Right atrium auricular region (tissue), 2 donors: ENCODE measurements at regions not wholly inside any gene's neighbourhood (a gene's known extent, or its start where the extent isn't known, plus 50 kb on each side); places are given as distances from the start of the nearest gene placed in this dataset.

Experiments used
- DNase-seq: peaks from one replicate; pipeline ENCODE4 v3.0.0-alpha.2; 2019; ENCODE audit warnings: low spot score
- H3K27ac ChIP-seq, 2 donors: fragments of 200-600 bp; sonication (generic); 1 replicate in 1 of 2; 2 replicates in 1 of 2; pipeline ENCODE4 v1.5.1; 2016 to 2019
- H3K27me3 ChIP-seq, 2 donors: fragments of 200-600 bp; sonication (generic); one replicate each; pipeline versions ENCODE4 v1.5.1 to v1.6.0; 2017 to 2019
- H3K36me3 ChIP-seq: fragments of 200-600 bp; sonication (generic); one replicate; pipeline ENCODE4 v1.5.1; 2016
- H3K4me1 ChIP-seq, 2 donors: fragments of 200-600 bp; sonication (generic); one replicate each; pipeline versions ENCODE4 v1.5.1 to v1.6.0; 2017 to 2019
- H3K4me3 ChIP-seq, 2 donors: fragments of 200-600 bp; sonication (generic); 1 replicate in 1 of 2; 2 replicates in 1 of 2; pipeline ENCODE4 v1.5.1; 2017 to 2019; ENCODE audit warnings: mild to moderate bottlenecking in 1 of 2, moderate library complexity in 1 of 2
- H3K9me3 ChIP-seq, 2 donors: fragments of 200-600 bp; sonication (generic); one replicate each; pipeline ENCODE4 v1.5.1; 2019
- CTCF ChIP-seq, 2 donors: fragments of 200-600 bp; sonication (generic); IDR thresholded peaks; one replicate each; pipeline ENCODE4 v1.5.1; 2019; ENCODE audit warnings: antibody characterized with exemption in 2 of 2

- no peak for TF ChIP-seq CTCF (IDR thresholded peaks at IDR 0.05)
- Histone ChIP-seq H3K9me3 (no peaks in the 10 kb centered on the region), H3K36me3 (peaks cover 57% of the 10 kb centered on the region), H3K27ac (no peak overlapping the region), H3K4me1 (peaks cover 0 to 22% of the 10 kb centered on the region in 2 donors), H3K27me3 (no peaks in the 10 kb centered on the region), H3K4me3 (no peak overlapping the region)
- no peak for DNase-seq
Measured at GRCh38 chr20:3309226-3309625, 70.2 kb upstream of the SLC4A11 start.

GRCh38 chr20:3307725-3308124 lies 68.7 kb upstream of the SLC4A11 start:
- H3K9me3 ChIP-seq, result no peaks in the 10 kb centered on the region
- no peak overlapping the region for H3K4me3 ChIP-seq
- H3K4me1 ChIP-seq, result peaks cover 0 to 7% of the 10 kb centered on the region in 2 donors
- no peaks in the 10 kb centered on the region for H3K27me3 ChIP-seq
- H3K27ac ChIP-seq, result peak overlapping the region; percentile 6 to 12
- TF ChIP-seq CTCF (IDR thresholded peaks at IDR 0.05), result no peak
- DNase-seq, result no peak
- H3K36me3 ChIP-seq, result peaks cover 69% of the 10 kb centered on the region

- no peaks in the 10 kb centered on the region for H3K27me3 ChIP-seq
- H3K4me3 ChIP-seq, result no peak overlapping the region
- H3K4me1 ChIP-seq, result peaks cover 0 to under 1% of the 10 kb centered on the region in 2 donors
- no peak for TF ChIP-seq CTCF (IDR thresholded peaks at IDR 0.05)
- DNase-seq, result no peak
- peaks cover 76% of the 10 kb centered on the region for H3K36me3 ChIP-seq
- peak overlapping the region; percentile 6 to 12 for H3K27ac ChIP-seq
- no peaks in the 10 kb centered on the region for H3K9me3 ChIP-seq
Measured at GRCh38 chr20:3307078-3307477, 68.1 kb upstream of the SLC4A11 start.

- DNase-seq, result no peak
- no peak for TF ChIP-seq CTCF (IDR thresholded peaks at IDR 0.05)
- H3K27ac ChIP-seq, result no peak overlapping the region
- peaks cover 72% of the 10 kb centered on the region for H3K36me3 ChIP-seq
- H3K9me3 ChIP-seq, result no peaks in the 10 kb centered on the region
- no peaks in the 10 kb centered on the region for H3K27me3 ChIP-seq
- H3K4me3 ChIP-seq, result no peak overlapping the region
- H3K4me1 ChIP-seq, result no peaks in the 10 kb centered on the region
Measured at GRCh38 chr20:3306068-3306467, 67.1 kb upstream of the SLC4A11 start.

- Histone ChIP-seq H3K27ac (no peak overlapping the region), H3K9me3 (no peaks in the 10 kb centered on the region), H3K4me1 (no peaks in the 10 kb centered on the region), H3K4me3 (no peak overlapping the region), H3K36me3 (peaks cover 74% of the 10 kb centered on the region), H3K27me3 (no peaks in the 10 kb centered on the region)
- TF ChIP-seq CTCF (IDR thresholded peaks at IDR 0.05), result no peak
- no peak for DNase-seq
Measured at GRCh38 chr20:3304456-3304855, 65.5 kb upstream of the SLC4A11 start.

GRCh38 chr20:3297079-3297378 lies 58.0 kb upstream of the SLC4A11 start:
- no peaks in the 10 kb centered on the region for H3K9me3 ChIP-seq
- no peaks in the 10 kb centered on the region for H3K27me3 ChIP-seq
- peaks cover 71% of the 10 kb centered on the region for H3K36me3 ChIP-seq
- H3K27ac ChIP-seq, result peak overlapping the region; percentile 7 to 14
- no peaks in the 10 kb centered on the region for H3K4me1 ChIP-seq
- no peak for DNase-seq
- no peak for TF ChIP-seq CTCF (IDR thresholded peaks at IDR 0.05)
- H3K4me3 ChIP-seq, result no peak overlapping the region
